ENCODE measurements at regions not wholly inside any gene's neighbourhood (a gene's known extent, or its start where the extent isn't known, plus 50 kb on each side); places are given as distances from the start of the nearest gene placed in this dataset.

GRCh38 chr12:107884769-107885694, 110.5 kb downstream of the ASCL4 start:
- peak; percentile 89 for DNase-seq
- no peak overlapping the region for H3K4me3 Mint-ChIP-seq
- no peaks in the 10 kb centered on the region for H3K4me1 Mint-ChIP-seq
- Histone ChIP-seq H3K4me1 (ENCODE audit: control insufficient read depth, insufficient read depth, low read length) (no peaks in the 10 kb centered on the region), H3K27me3 (ENCODE audit: control insufficient read depth, insufficient read depth, low read length, poor library complexity, severe bottlenecking) (peaks cover 64% of the 10 kb centered on the region), H3K4me3 (ENCODE audit: low read length) (no peak overlapping the region), H3K9ac (ENCODE audit: extremely low read depth, low read length, poor library complexity, severe bottlenecking) (no peak overlapping the region), H3K9me3 (ENCODE audit: control insufficient read depth, low read length) (no peaks in the 10 kb centered on the region), H3K36me3 (ENCODE audit: control insufficient read depth, insufficient read depth, low read length) (no peaks in the 10 kb centered on the region), H3K27ac (ENCODE audit: low read depth, low read length) (no peak overlapping the region)
- WGBS, 2 experiments (ENCODE audit: insufficient coverage in 1 of 2, insufficient read length in 1 of 2): 0 to 4% methylated on average over 4 to 6 of the region's 7 CpGs
- TF ChIP-seq, protein P1, sequence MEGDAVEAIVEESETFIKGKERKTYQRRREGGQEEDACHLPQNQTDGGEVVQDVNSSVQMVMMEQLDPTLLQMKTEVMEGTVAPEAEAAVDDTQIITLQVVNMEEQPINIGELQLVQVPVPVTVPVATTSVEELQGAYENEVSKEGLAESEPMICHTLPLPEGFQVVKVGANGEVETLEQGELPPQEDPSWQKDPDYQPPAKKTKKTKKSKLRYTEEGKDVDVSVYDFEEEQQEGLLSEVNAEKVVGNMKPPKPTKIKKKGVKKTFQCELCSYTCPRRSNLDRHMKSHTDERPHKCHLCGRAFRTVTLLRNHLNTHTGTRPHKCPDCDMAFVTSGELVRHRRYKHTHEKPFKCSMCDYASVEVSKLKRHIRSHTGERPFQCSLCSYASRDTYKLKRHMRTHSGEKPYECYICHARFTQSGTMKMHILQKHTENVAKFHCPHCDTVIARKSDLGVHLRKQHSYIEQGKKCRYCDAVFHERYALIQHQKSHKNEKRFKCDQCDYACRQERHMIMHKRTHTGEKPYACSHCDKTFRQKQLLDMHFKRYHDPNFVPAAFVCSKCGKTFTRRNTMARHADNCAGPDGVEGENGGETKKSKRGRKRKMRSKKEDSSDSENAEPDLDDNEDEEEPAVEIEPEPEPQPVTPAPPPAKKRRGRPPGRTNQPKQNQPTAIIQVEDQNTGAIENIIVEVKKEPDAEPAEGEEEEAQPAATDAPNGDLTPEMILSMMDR (conservative IDR thresholded peaks at IDR 0.05): peak; percentile 91
- H3K27me3 Mint-ChIP-seq (ENCODE audit: insufficient read depth): peaks cover 43% of the 10 kb centered on the region
- no peaks in the 10 kb centered on the region for H3K9me3 Mint-ChIP-seq
- no peak overlapping the region for H3K27ac Mint-ChIP-seq
- no peaks in the 10 kb centered on the region for H3K36me3 Mint-ChIP-seq (ENCODE audit: low read depth)

GRCh38 chr12:107888789-107889188, 114.3 kb downstream of the ASCL4 start:
- Histone ChIP-seq H3K9ac (ENCODE audit: extremely low read depth, low read length, poor library complexity, severe bottlenecking) (no peak overlapping the region), H3K27me3 (ENCODE audit: control insufficient read depth, insufficient read depth, low read length, poor library complexity, severe bottlenecking) (peaks cover 29% of the 10 kb centered on the region), H3K4me3 (ENCODE audit: low read length) (no peak overlapping the region), H3K4me1 (ENCODE audit: control insufficient read depth, insufficient read depth, low read length) (no peaks in the 10 kb centered on the region), H3K9me3 (ENCODE audit: control insufficient read depth, low read length) (no peaks in the 10 kb centered on the region), H3K27ac (ENCODE audit: low read depth, low read length) (no peak overlapping the region), H3K36me3 (ENCODE audit: control insufficient read depth, insufficient read depth, low read length) (no peaks in the 10 kb centered on the region)
- no peak for DNase-seq
- H3K27ac Mint-ChIP-seq: no peak overlapping the region
- H3K27me3 Mint-ChIP-seq (ENCODE audit: insufficient read depth): peaks cover 21% of the 10 kb centered on the region
- H3K9me3 Mint-ChIP-seq: no peaks in the 10 kb centered on the region
- no peaks in the 10 kb centered on the region for H3K4me1 Mint-ChIP-seq
- TF ChIP-seq, protein P1 (conservative IDR thresholded peaks at IDR 0.05): no peak
- WGBS, 2 experiments (ENCODE audit: insufficient coverage in 1 of 2, insufficient read length in 1 of 2): 79 to 91% methylated on average over 2 to 4 of the region's 4 CpGs
- no peaks in the 10 kb centered on the region for H3K36me3 Mint-ChIP-seq (ENCODE audit: low read depth)
- no peak overlapping the region for H3K4me3 Mint-ChIP-seq

GRCh38 chr12:107891967-107892366, 117.5 kb downstream of the ASCL4 start:
- peaks cover 4% of the 10 kb centered on the region for H3K9me3 ChIP-seq (ENCODE audit: control insufficient read depth, low read length)
- WGBS, 2 experiments (ENCODE audit: insufficient coverage in 1 of 2, insufficient read length in 1 of 2): 81 to 88% methylated on average over 2 to 3 of the region's 3 CpGs
- H3K9me3 Mint-ChIP-seq: no peaks in the 10 kb centered on the region
- no peak overlapping the region for H3K9ac ChIP-seq (ENCODE audit: extremely low read depth, low read length, poor library complexity, severe bottlenecking)
- DNase-seq: peak; percentile 65
- no peak overlapping the region for H3K4me3 ChIP-seq (ENCODE audit: low read length)
- H3K36me3 Mint-ChIP-seq (ENCODE audit: low read depth): no peaks in the 10 kb centered on the region
- H3K36me3 ChIP-seq (ENCODE audit: control insufficient read depth, insufficient read depth, low read length): no peaks in the 10 kb centered on the region
- no peaks in the 10 kb centered on the region for H3K4me1 ChIP-seq (ENCODE audit: control insufficient read depth, insufficient read depth, low read length)
- H3K27ac Mint-ChIP-seq: no peak overlapping the region
- H3K27me3 ChIP-seq (ENCODE audit: control insufficient read depth, insufficient read depth, low read length, poor library complexity, severe bottlenecking): peaks cover 27% of the 10 kb centered on the region
- no peaks in the 10 kb centered on the region for H3K4me1 Mint-ChIP-seq
- no peak overlapping the region for H3K27ac ChIP-seq (ENCODE audit: low read depth, low read length)
- peaks cover 15% of the 10 kb centered on the region for H3K27me3 Mint-ChIP-seq (ENCODE audit: insufficient read depth)
- H3K4me3 Mint-ChIP-seq: no peak overlapping the region
- TF ChIP-seq, protein P1 (conservative IDR thresholded peaks at IDR 0.05): peak; percentile 74
